H1 (cell line): ENCODE measurements at regions not wholly inside any gene's neighbourhood (a gene's known extent, or its start where the extent isn't known, plus 50 kb on each side); places are given as distances from the start of the nearest gene placed in this dataset.

ENCODE experiments used
- ASH2L ChIP-seq: fragments of 200-600, 300-600 bp; sonication (generic); IDR thresholded peaks from one replicate; pipeline ENCODE4 v1.7.1; 2017; ENCODE audit warnings: low read length
- BRCA1 ChIP-seq: IDR thresholded peaks from 2 replicates; pipeline ENCODE4 v1.6.1; 2012; ENCODE audit warnings: low read depth, low read length, improper control_type of control experiment
- CBX5 ChIP-seq: fragments of 300-800, 300-1000 bp; sonication (generic); IDR thresholded peaks from 2 replicates; pipeline ENCODE4 v1.7.1; 2016; ENCODE audit warnings: antibody characterized with exemption, low read length, low read depth
- CEBPB ChIP-seq: IDR thresholded peaks from 2 replicates; pipeline ENCODE4 v1.6.1; 2012; ENCODE audit warnings: low read depth, low read length
- CHD2 ChIP-seq: IDR thresholded peaks from 2 replicates; pipeline ENCODE4 v1.6.1; 2012; ENCODE audit warnings: low read length, improper control_type of control experiment
- CTCF ChIP-seq, 3 experiments: IDR thresholded peaks; 1 replicate in 2 of 3; 2 replicates in 1 of 3; pipeline versions ENCODE4 v1.5.1 to v1.6.1; 2011; ENCODE audit warnings: low read length in 3 of 3, mild to moderate bottlenecking in 3 of 3, inconsistent platforms in 2 of 3, low read depth in 1 of 3, moderate library complexity in 1 of 3; ENCODE audit not compliant: insufficient read depth in 1 of 3; ENCODE audit errors: control extremely low read depth in 1 of 3
- EZH2 ChIP-seq: fragments of 200-600 bp; sonication (generic); IDR thresholded peaks from 2 replicates; pipeline ENCODE4 v1.7.1; 2012; ENCODE audit warnings: low read depth, mild to moderate bottlenecking, moderate library complexity, low read length, inconsistent platforms; ENCODE audit not compliant: severe bottlenecking
- JUN ChIP-seq: IDR thresholded peaks from 2 replicates; pipeline ENCODE4 v1.6.1; 2011; ENCODE audit warnings: low read depth, mild to moderate bottlenecking, improper control_type of control experiment, low read length
- MAX ChIP-seq: IDR thresholded peaks from 2 replicates; pipeline ENCODE4 v1.6.1; 2012; ENCODE audit warnings: inconsistent platforms
- POLR2AphosphoS5 ChIP-seq: IDR thresholded peaks from 2 replicates; pipeline ENCODE4 v1.6.1; 2011; ENCODE audit warnings: low read depth, low read length
- YY1 ChIP-seq: IDR thresholded peaks from 2 replicates; pipeline ENCODE4 v1.6.1; 2011; ENCODE audit warnings: low read depth, mild to moderate bottlenecking, low read length

- TF ChIP-seq JUN = no peak
- TF ChIP-seq CTCF (IDR thresholded peaks at IDR 0.05; ENCODE audit: control extremely low read depth in 1 of 3, insufficient read depth in 1 of 3, low read depth in 1 of 3, low read length in 3 of 3) = no peak
- TF ChIP-seq YY1 = no peak
- no peak for TF ChIP-seq EZH2
- no peak for TF ChIP-seq CBX5
- no peak for TF ChIP-seq POLR2AphosphoS5
- TF ChIP-seq ASH2L = no peak
- TF ChIP-seq CEBPB = no peak
- no peak for TF ChIP-seq MAX
- TF ChIP-seq CHD2 = no peak
- TF ChIP-seq BRCA1 = no peak
Measured at GRCh38 chr4:57282933-57283310, 172.7 kb upstream of the IGFBP7 start.
